K562 (cell line): ENCODE measurements at regions not wholly inside any gene's neighbourhood (a gene's known extent, or its start where the extent isn't known, plus 50 kb on each side); places are given as distances from the start of the nearest gene placed in this dataset.

Experiments
- GABPA ChIP-seq: fragments of 200-800 bp; sonication (Bioruptor generic); conservative IDR thresholded peaks from 2 replicates; pipeline ENCODE4 v1.6.1; 2016; ENCODE audit warnings: low read depth, missing genetic modification characterization, missing compliant biosample characterization
- GATAD2B ChIP-seq: fragments of 450-650 bp; IDR thresholded peaks from 2 replicates; pipeline ENCODE4 v1.6.1; 2017; ENCODE audit warnings: mild to moderate bottlenecking, borderline replicate concordance
- HMG20A ChIP-seq: fragments of 450-650 bp; formaldehyde crosslinking; conservative IDR thresholded peaks from 2 replicates; pipeline ENCODE4 v1.4.0; 2020; ENCODE audit warnings: mild to moderate bottlenecking, mixed read lengths
- MYNN ChIP-seq, 2 experiments: sonication (generic); formaldehyde crosslinking in 1 of 2; IDR thresholded peaks; 2 replicates each; pipeline versions ENCODE4 v1.5.0 to v1.6.1; 2016 to 2020; ENCODE audit warnings: antibody characterized with exemption in 1 of 2, missing genetic modification reagents in 1 of 2
- NFATC3 ChIP-seq: fragments of 450-650 bp; IDR thresholded peaks from 2 replicates; pipeline ENCODE4 v1.6.1; 2017; ENCODE audit warnings: mild to moderate bottlenecking
- RBBP5 ChIP-seq: fragments of 200-600 bp; sonication (generic); IDR thresholded peaks from 2 replicates; pipeline ENCODE4 v1.6.1; 2012; ENCODE audit warnings: borderline replicate concordance, mild to moderate bottlenecking, low read length, control low read depth, inconsistent platforms; ENCODE audit not compliant: insufficient read depth, poor library complexity, severe bottlenecking
- SMAD1 ChIP-seq: fragments of 150-350 bp; IDR thresholded peaks from 2 replicates; pipeline ENCODE4 v1.6.1; 2014; ENCODE audit warnings: low read length, low read depth; ENCODE audit not compliant: partially characterized antibody
- TAF15 ChIP-seq: fragments of 200-400 bp; formaldehyde crosslinking; IDR thresholded peaks from 2 replicates; pipeline ENCODE4 v1.6.1; 2017; ENCODE audit warnings: mild to moderate bottlenecking, low read depth, low read length, moderate library complexity
- TBP ChIP-seq: optimal IDR thresholded peaks from 2 replicates; pipeline ENCODE3; 2011; ENCODE audit warnings: low read depth, low read length, improper control_type of control experiment
- TEAD4 ChIP-seq, 2 experiments: sonication (generic) in 1 of 2; formaldehyde crosslinking in 1 of 2; IDR thresholded peaks; 2 replicates each; pipeline versions ENCODE4 v1.6.1 to v1.8.0; 2012 to 2022; ENCODE audit warnings: borderline replicate concordance in 1 of 2, inconsistent platforms in 1 of 2, low read length in 1 of 2, mild to moderate bottlenecking in 1 of 2, missing genetic modification reagents in 1 of 2
- THRB ChIP-seq: fragments of 450-650 bp; formaldehyde crosslinking; conservative IDR thresholded peaks from 2 replicates; pipeline ENCODE4 v1.4.0; 2022; ENCODE audit warnings: mild to moderate bottlenecking, missing genetic modification characterization
- ZBTB33 ChIP-seq: sonication (generic); formaldehyde crosslinking; IDR thresholded peaks from 2 replicates; pipeline ENCODE4 v1.8.1; 2023; ENCODE audit warnings: mild to moderate bottlenecking, missing genetic modification reagents
- ZHX1 ChIP-seq: fragments of 150-350 bp; conservative IDR thresholded peaks from 2 replicates; pipeline ENCODE4 v1.6.1; 2014; ENCODE audit warnings: low read length
- ZZZ3 ChIP-seq: fragments of 450-650 bp; IDR thresholded peaks from 2 replicates; pipeline ENCODE4 v1.6.1; 2016; ENCODE audit warnings: antibody characterized with exemption, mild to moderate bottlenecking, moderate library complexity

GRCh38 chr13:103326326-103326725 lies 260.1 kb upstream of the SLC10A2 start:
- TF ChIP-seq NFATC3 (no peak), RBBP5 (no peak), ZHX1 (no peak), GATAD2B (no peak), ZZZ3 (no peak), MYNN (IDR thresholded peaks at IDR 0.05) (no peak), MYNN (CRISPR knock-in tag; IDR thresholded peaks at IDR 0.05) (no peak), SMAD1 (no peak), HMG20A (CRISPR knock-in tag) (no peak), GABPA (tag) (no peak), THRB (no peak), ZBTB33 (CRISPR knock-in tag) (no peak), TBP (no peak), TAF15 (no peak), TEAD4 (IDR thresholded peaks at IDR 0.05; ENCODE audit: low read length) (no peak), TEAD4 (CRISPR knock-in tag; IDR thresholded peaks at IDR 0.05; ENCODE audit: borderline replicate concordance) (no peak)
